H9 (cell line): ENCODE measurements at regions not wholly inside any gene's neighbourhood (a gene's known extent, or its start where the extent isn't known, plus 50 kb on each side); places are given as distances from the start of the nearest gene placed in this dataset.

Source experiments
- DNase-seq: peaks from one replicate; pipeline ENCODE4 v3.0.0-alpha.2; 2017
- H2AFZ ChIP-seq: one replicate; pipeline ENCODE4 v1.6.1; 2013; ENCODE audit warnings: mild to moderate bottlenecking, low read length, control low read depth, moderate library complexity
- H2AK5ac ChIP-seq: 2 replicates; pipeline ENCODE4 v1.6.1; 2013; ENCODE audit warnings: low read length, control low read depth, mixed read lengths; ENCODE audit not compliant: insufficient read length
- H2BK120ac ChIP-seq: one replicate; pipeline ENCODE4 v1.6.1; 2013; ENCODE audit warnings: low read depth, mild to moderate bottlenecking, low read length, control low read depth, inconsistent platforms; ENCODE audit not compliant: poor library complexity, severe bottlenecking
- H2BK12ac ChIP-seq: 2 replicates; pipeline ENCODE4 v1.6.1; 2013; ENCODE audit warnings: low read length, control low read depth, mixed read lengths, low read depth; ENCODE audit not compliant: insufficient read length
- H2BK15ac ChIP-seq: 2 replicates; pipeline ENCODE4 v1.6.1; 2013; ENCODE audit warnings: low read depth, low read length, control low read depth
- H2BK20ac ChIP-seq: one replicate; pipeline ENCODE4 v1.6.1; 2013; ENCODE audit warnings: low read depth, mild to moderate bottlenecking, low read length, control low read depth, inconsistent platforms; ENCODE audit not compliant: poor library complexity, severe bottlenecking
- H2BK5ac ChIP-seq: 2 replicates; pipeline ENCODE4 v1.6.1; 2013; ENCODE audit warnings: low read length, control low read depth, mixed read lengths; ENCODE audit not compliant: insufficient read length
- H3K14ac ChIP-seq: 2 replicates; pipeline ENCODE4 v1.6.1; 2013; ENCODE audit warnings: low read length, control low read depth; ENCODE audit not compliant: insufficient read depth
- H3K18ac ChIP-seq: 2 replicates; pipeline ENCODE4 v1.6.1; 2013; ENCODE audit warnings: low read depth, mild to moderate bottlenecking, mixed read lengths, low read length, control low read depth; ENCODE audit not compliant: insufficient read length
- H3K23ac ChIP-seq: 2 replicates; pipeline ENCODE4 v1.6.1; 2013; ENCODE audit warnings: low read length, control low read depth, mixed read lengths, low read depth; ENCODE audit not compliant: insufficient read length
- H3K23me2 ChIP-seq: 2 replicates; pipeline ENCODE4 v1.6.1; 2013; ENCODE audit warnings: low read depth, mild to moderate bottlenecking, mixed read lengths, low read length, control low read depth; ENCODE audit not compliant: insufficient read length, poor library complexity, severe bottlenecking
- H3K27ac ChIP-seq: 2 replicates; pipeline ENCODE4 v1.5.1; 2013; ENCODE audit warnings: low read length, control low read depth, mixed read lengths, low read depth; ENCODE audit not compliant: insufficient read length
- H3K27me3 ChIP-seq: 2 replicates; pipeline ENCODE4 v1.6.1; 2013; ENCODE audit warnings: low read length, control low read depth, inconsistent platforms; ENCODE audit not compliant: insufficient read depth
- H3K4ac ChIP-seq: 2 replicates; pipeline ENCODE4 v1.6.1; 2013; ENCODE audit warnings: low read depth, mild to moderate bottlenecking, control low read depth, inconsistent platforms, low read length, moderate library complexity
- H3K4me1 ChIP-seq: 2 replicates; pipeline ENCODE4 v1.6.1; 2013; ENCODE audit warnings: low read length, control low read depth, inconsistent platforms; ENCODE audit not compliant: insufficient read depth
- H3K4me2 ChIP-seq: 2 replicates; pipeline ENCODE4 v1.6.1; 2013; ENCODE audit warnings: low read length, control low read depth, mixed read lengths; ENCODE audit not compliant: insufficient read length, insufficient read depth
- H3K56ac ChIP-seq: 2 replicates; pipeline ENCODE4 v1.6.1; 2013; ENCODE audit warnings: low read depth, mild to moderate bottlenecking, mixed read lengths, low read length, control low read depth; ENCODE audit not compliant: insufficient read length
- H3K79me1 ChIP-seq: 2 replicates; pipeline ENCODE4 v1.6.1; 2013; ENCODE audit warnings: low read depth, mild to moderate bottlenecking, moderate library complexity, low read length, control low read depth, inconsistent platforms; ENCODE audit not compliant: insufficient read depth, poor library complexity, severe bottlenecking
- H3K79me2 ChIP-seq: 2 replicates; pipeline ENCODE4 v1.6.1; 2013; ENCODE audit warnings: low read length, control low read depth, inconsistent platforms; ENCODE audit not compliant: insufficient read depth
- H3K9ac ChIP-seq: 2 replicates; pipeline ENCODE4 v1.6.1; 2013; ENCODE audit warnings: low read length, control low read depth, mixed read lengths; ENCODE audit not compliant: insufficient read length; ENCODE audit errors: extremely low read depth
- H3K9me3 ChIP-seq: one replicate; pipeline ENCODE4 v1.6.1; 2013; ENCODE audit warnings: low read depth, low read length, inconsistent platforms; ENCODE audit not compliant: control insufficient read depth
- H3T11ph ChIP-seq: one replicate; pipeline ENCODE4 v1.6.1; 2013; ENCODE audit warnings: mild to moderate bottlenecking, low read length, control low read depth, inconsistent platforms
- H4K20me1 ChIP-seq: one replicate; pipeline ENCODE4 v1.6.1; 2013; ENCODE audit not compliant: control insufficient read depth, insufficient read length, insufficient read depth
- H4K5ac ChIP-seq: 2 replicates; pipeline ENCODE4 v1.6.1; 2013; ENCODE audit warnings: low read depth, mild to moderate bottlenecking, mixed read lengths, low read length, control low read depth; ENCODE audit not compliant: insufficient read length
- H4K8ac ChIP-seq: replicated peaks from 2 replicates; pipeline ENCODE4 v1.6.1; 2013; ENCODE audit warnings: low read length, control low read depth, mixed read lengths, low read depth; ENCODE audit not compliant: insufficient read length
- H4K91ac ChIP-seq: 2 replicates; pipeline ENCODE4 v1.6.1; 2013; ENCODE audit warnings: low read depth, mild to moderate bottlenecking, moderate library complexity, mixed read lengths, low read length, control low read depth; ENCODE audit not compliant: insufficient read length
- H3K27ac Mint-ChIP-seq, 3 experiments: 2 replicates in 2 of 3; 3 replicates in 1 of 3; pipeline ENCODE4 v1.8.0; 2020 to 2021; ENCODE audit warnings: mixed read lengths in 3 of 3, mild to moderate bottlenecking in 1 of 3, moderate library complexity in 1 of 3
- H3K27me3 Mint-ChIP-seq: 2 replicates; pipeline ENCODE4 v1.8.0; 2021; ENCODE audit warnings: low read depth, mild to moderate bottlenecking, moderate library complexity, mixed read lengths
- H3K36me3 Mint-ChIP-seq, 3 experiments: 2 replicates in 2 of 3; 3 replicates in 1 of 3; pipeline ENCODE4 v1.8.0; 2020 to 2021; ENCODE audit warnings: low read depth in 3 of 3, mixed read lengths in 3 of 3; ENCODE audit not compliant: insufficient read depth in 1 of 3
- H3K4me1 Mint-ChIP-seq, 2 experiments: 2 replicates each; pipeline ENCODE4 v1.8.0; 2020; ENCODE audit warnings: mixed read lengths in 2 of 2
- H3K4me3 Mint-ChIP-seq, 2 experiments: 2 replicates in 1 of 2; 3 replicates in 1 of 2; pipeline ENCODE4 v1.8.0; 2020 to 2021; ENCODE audit warnings: mild to moderate bottlenecking in 2 of 2, mixed read lengths in 2 of 2, moderate library complexity in 1 of 2
- H3K9me3 Mint-ChIP-seq, 2 experiments: 2 replicates in 1 of 2; 3 replicates in 1 of 2; pipeline ENCODE4 v1.8.0; 2020; ENCODE audit warnings: mild to moderate bottlenecking in 2 of 2, mixed read lengths in 2 of 2, moderate library complexity in 1 of 2
- CTCF ChIP-seq: fragments of 200-600 bp; sonication (generic); conservative IDR thresholded peaks from 3 replicates; pipeline ENCODE4 v1.8.0; 2021; ENCODE audit warnings: antibody characterized with exemption, mild to moderate bottlenecking
- WGBS: extraction: QIAGEN DNeasy Blood & Tissue Kit; methylation state at CpG from one replicate; pipeline ENCODE4 v1.1.7; 2013; ENCODE audit warnings: missing lambda C conversion rate, low lambda C conversion rate, mixed read lengths; ENCODE audit not compliant: insufficient read length; ENCODE audit errors: extremely low coverage; 5-methylcytosine and 5-hydroxymethylcytosine counted together

GRCh38 chr17:77429969-77430752, 289.4 kb downstream of the SEC14L1 start:
- H3K4me3 Mint-ChIP-seq: no peak overlapping the region; a peak in 1 of 5 replicates
- Histone ChIP-seq H2BK12ac (no peak overlapping the region), H3K14ac (no peak overlapping the region), H3K9ac (no peak overlapping the region), H3K9me3 (no peaks in the 10 kb centered on the region), H3K79me2 (no peaks in the 10 kb centered on the region; the same call in 1 of the 2 replicates), H3K27me3 (no peaks in the 10 kb centered on the region), H3K79me1 (peaks cover 2% of the 10 kb centered on the region), H3K23me2 (no peaks in the 10 kb centered on the region), H3K27ac (no peak overlapping the region), H4K8ac (no peak overlapping the region), H3K4me1 (peaks cover 12% of the 10 kb centered on the region; the same call in 1 of the 2 replicates), H2BK120ac (no peak overlapping the region), H4K5ac (no peak overlapping the region), H2BK15ac (no peak overlapping the region), H3K4me2 (no peak overlapping the region), H3K4ac (no peak overlapping the region), H2BK5ac (no peak overlapping the region), H2AK5ac (no peak overlapping the region), H3K56ac (no peak overlapping the region), H4K91ac (no peak overlapping the region), H4K20me1 (peaks cover 2% of the 10 kb centered on the region), H3T11ph (no peak overlapping the region), H3K18ac (no peak overlapping the region), H2AFZ (no peak overlapping the region), H3K23ac (no peak overlapping the region), H2BK20ac (no peak overlapping the region)
- H3K4me1 Mint-ChIP-seq: peaks cover 47 to 80% of the 10 kb centered on the region in 2 experiments
- peak; percentile 94 for TF ChIP-seq CTCF
- DNase-seq: peak; percentile 98
- peak overlapping the region; percentile 31 to 88 (median 69); a peak in 3 of 7 replicates for H3K27ac Mint-ChIP-seq
- no CpG with 5 or more reads among the region's 16 CpGs for WGBS
- H3K9me3 Mint-ChIP-seq: no peaks in the 10 kb centered on the region
- H3K27me3 Mint-ChIP-seq: no peaks in the 10 kb centered on the region
- peaks cover 0 to 2% (median 0%) of the 10 kb centered on the region in 3 experiments; a peak in 1 of 7 replicates for H3K36me3 Mint-ChIP-seq
